Chondrocyte (in vitro differentiated cells): ENCODE measurements at regions not wholly inside any gene's neighbourhood (a gene's known extent, or its start where the extent isn't known, plus 50 kb on each side); places are given as distances from the start of the nearest gene placed in this dataset.

Experiments used
- DNase-seq: peaks from one replicate; pipeline ENCODE4 v3.0.0; 2021; ENCODE audit warnings: mixed read lengths, low spot score
- H3K27ac Mint-ChIP-seq: one replicate; pipeline ENCODE4 v1.8.0; 2021; ENCODE audit warnings: mild to moderate bottlenecking, moderate library complexity, mixed read lengths; ENCODE audit not compliant: unreplicated experiment
- H3K27me3 Mint-ChIP-seq: 2 replicates; pipeline ENCODE4 v1.8.0; 2021; ENCODE audit warnings: low read depth, mixed read lengths
- H3K36me3 Mint-ChIP-seq: 2 replicates; pipeline ENCODE4 v1.8.0; 2021; ENCODE audit warnings: low read depth, mixed read lengths
- H3K4me1 Mint-ChIP-seq: 2 replicates; pipeline ENCODE4 v1.8.0; 2021; ENCODE audit warnings: low read depth, mild to moderate bottlenecking, mixed read lengths
- H3K4me3 Mint-ChIP-seq: one replicate; pipeline ENCODE4 v1.8.0; 2021; ENCODE audit warnings: mild to moderate bottlenecking, moderate library complexity, mixed read lengths; ENCODE audit not compliant: unreplicated experiment
- H3K9me3 Mint-ChIP-seq: 2 replicates; pipeline ENCODE4 v1.8.0; 2021; ENCODE audit warnings: low read depth, mixed read lengths
- TF ChIP-seq, protein P1 (sequence below): fragments of 200-600 bp; sonication (generic); IDR thresholded peaks from 2 replicates; pipeline ENCODE4 v1.5.0; 2021; ENCODE audit warnings: antibody characterized with exemption, mild to moderate bottlenecking, moderate library complexity

DNA sequence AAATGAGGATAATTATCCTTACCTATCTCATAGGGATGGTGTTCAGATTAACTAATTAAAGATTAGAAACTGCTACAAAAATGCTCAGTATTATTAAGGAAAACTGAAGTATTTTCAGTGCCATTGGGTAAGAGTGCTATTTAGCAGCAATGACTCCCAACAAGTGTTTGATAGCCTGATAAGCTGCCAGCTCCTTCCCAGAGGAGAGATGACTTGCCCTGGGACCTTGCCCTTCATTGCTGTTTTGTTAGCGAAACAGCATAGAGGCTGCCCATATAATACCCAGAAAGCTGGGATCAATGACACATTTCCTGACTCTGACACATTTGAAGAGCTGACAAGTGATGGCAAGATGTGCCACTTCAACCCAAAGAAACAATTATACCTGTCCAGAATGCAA, 592.2 kb downstream of the ADGRL2 start:
- H3K4me3 Mint-ChIP-seq, result no peak overlapping the region
- H3K27me3 Mint-ChIP-seq, result no peaks in the 10 kb centered on the region
- peaks cover 3% of the 10 kb centered on the region for H3K9me3 Mint-ChIP-seq
- no peaks in the 10 kb centered on the region for H3K36me3 Mint-ChIP-seq
- TF ChIP-seq, protein P1, sequence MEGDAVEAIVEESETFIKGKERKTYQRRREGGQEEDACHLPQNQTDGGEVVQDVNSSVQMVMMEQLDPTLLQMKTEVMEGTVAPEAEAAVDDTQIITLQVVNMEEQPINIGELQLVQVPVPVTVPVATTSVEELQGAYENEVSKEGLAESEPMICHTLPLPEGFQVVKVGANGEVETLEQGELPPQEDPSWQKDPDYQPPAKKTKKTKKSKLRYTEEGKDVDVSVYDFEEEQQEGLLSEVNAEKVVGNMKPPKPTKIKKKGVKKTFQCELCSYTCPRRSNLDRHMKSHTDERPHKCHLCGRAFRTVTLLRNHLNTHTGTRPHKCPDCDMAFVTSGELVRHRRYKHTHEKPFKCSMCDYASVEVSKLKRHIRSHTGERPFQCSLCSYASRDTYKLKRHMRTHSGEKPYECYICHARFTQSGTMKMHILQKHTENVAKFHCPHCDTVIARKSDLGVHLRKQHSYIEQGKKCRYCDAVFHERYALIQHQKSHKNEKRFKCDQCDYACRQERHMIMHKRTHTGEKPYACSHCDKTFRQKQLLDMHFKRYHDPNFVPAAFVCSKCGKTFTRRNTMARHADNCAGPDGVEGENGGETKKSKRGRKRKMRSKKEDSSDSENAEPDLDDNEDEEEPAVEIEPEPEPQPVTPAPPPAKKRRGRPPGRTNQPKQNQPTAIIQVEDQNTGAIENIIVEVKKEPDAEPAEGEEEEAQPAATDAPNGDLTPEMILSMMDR, result no peak
- DNase-seq, result no peak
- H3K4me1 Mint-ChIP-seq, result peaks cover 24% of the 10 kb centered on the region
- H3K27ac Mint-ChIP-seq, result peak overlapping the region; percentile 56

DNA sequence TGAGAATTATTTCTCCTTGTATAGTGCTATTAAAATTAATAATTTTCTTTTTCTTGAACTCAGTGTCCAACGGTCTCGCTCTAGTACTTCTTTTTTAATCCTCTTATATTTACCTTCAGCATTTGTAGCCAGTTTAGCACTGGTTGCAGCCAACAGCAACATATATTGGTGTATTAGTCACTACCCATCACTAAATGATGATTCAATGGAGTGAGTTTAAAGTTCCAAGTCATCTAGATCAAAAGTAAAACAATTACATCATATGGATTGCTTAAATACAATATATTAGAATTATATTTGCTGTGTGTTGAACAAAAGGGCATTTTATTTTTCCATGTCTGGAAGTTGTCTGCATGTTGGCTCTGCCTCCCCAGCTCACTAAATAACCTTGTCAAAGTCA, 591.8 kb downstream of the ADGRL2 start:
- TF ChIP-seq, protein P1, result no peak
- no peak for DNase-seq
- Mint-ChIP-seq H3K36me3 (no peaks in the 10 kb centered on the region), H3K4me3 (no peak overlapping the region), H3K27ac (peak overlapping the region; percentile 56), H3K9me3 (peaks cover 3% of the 10 kb centered on the region), H3K4me1 (peaks cover 24% of the 10 kb centered on the region), H3K27me3 (no peaks in the 10 kb centered on the region)

DNA sequence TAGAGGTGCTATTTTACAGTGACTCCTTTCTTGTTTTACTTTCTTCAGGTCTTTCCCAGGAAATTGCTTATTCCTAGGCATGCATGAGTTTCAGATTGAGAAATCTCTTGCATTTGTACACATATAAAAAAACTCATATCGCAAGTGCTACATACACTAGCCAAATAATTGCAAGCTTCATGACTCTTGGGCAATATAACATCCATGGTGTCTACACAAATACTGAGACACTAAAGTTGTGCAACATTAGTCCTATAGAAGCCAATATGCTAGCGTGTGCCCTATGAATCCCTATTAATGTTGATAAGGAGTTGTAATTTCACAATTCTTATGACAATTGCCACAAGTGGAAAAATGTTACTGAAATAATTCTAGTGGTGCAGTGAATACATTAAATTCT, 591.0 kb downstream of the ADGRL2 start:
- Mint-ChIP-seq H3K27me3 (no peaks in the 10 kb centered on the region), H3K9me3 (peaks cover 3% of the 10 kb centered on the region), H3K4me1 (peaks cover 29% of the 10 kb centered on the region), H3K36me3 (no peaks in the 10 kb centered on the region), H3K27ac (no peak overlapping the region), H3K4me3 (no peak overlapping the region)
- no peak for DNase-seq
- TF ChIP-seq, protein P1, result no peak

DNA sequence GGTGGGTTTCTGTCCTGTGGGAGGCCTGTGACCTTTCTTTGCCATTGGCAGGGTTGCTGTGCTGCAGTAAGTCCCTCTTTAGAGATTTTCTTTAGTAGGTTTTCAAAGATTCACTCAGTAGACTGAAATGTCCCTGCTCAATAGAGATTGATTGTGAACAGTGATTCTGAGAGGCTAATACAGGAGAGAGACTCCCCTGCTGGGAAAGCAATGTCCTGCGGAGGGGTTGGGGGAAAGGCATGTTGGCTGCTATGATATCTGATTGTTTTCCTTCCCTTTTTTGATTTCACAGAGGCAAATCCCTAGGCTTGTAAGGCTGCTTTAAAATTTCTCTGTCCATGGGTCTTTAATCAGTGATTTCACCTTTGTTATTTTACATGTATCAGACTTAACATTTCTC, 589.9 kb downstream of the ADGRL2 start:
- Mint-ChIP-seq H3K4me3 (no peak overlapping the region), H3K27me3 (no peaks in the 10 kb centered on the region), H3K27ac (peak overlapping the region; percentile 24), H3K4me1 (peaks cover 37% of the 10 kb centered on the region), H3K9me3 (peaks cover 3% of the 10 kb centered on the region), H3K36me3 (no peaks in the 10 kb centered on the region)
- DNase-seq, result no peak
- TF ChIP-seq, protein P1, result no peak

DNA sequence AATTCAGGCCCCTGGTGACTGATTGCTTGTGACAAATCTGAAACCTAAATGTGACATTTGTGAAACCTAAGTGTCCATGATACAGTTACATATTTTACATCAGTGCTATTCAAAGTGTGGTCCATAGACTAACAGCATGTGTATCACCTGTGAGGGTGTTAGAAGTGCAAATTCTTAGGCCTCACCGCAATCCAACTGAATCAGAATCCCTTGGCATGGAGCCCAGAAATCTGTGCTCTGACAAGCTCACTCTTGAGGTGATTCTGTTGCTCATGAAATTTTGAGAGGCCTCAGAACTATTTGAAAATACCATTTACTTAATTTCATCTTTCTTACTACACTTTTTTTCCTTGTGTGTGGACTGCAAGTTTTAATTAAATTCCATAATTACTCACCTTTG, 587.9 kb downstream of the ADGRL2 start:
- no peaks in the 10 kb centered on the region for H3K36me3 Mint-ChIP-seq
- H3K9me3 Mint-ChIP-seq, result peaks cover 3% of the 10 kb centered on the region
- H3K4me3 Mint-ChIP-seq, result no peak overlapping the region
- no peak for DNase-seq
- H3K4me1 Mint-ChIP-seq, result peaks cover 46% of the 10 kb centered on the region
- TF ChIP-seq, protein P1, result no peak
- no peak overlapping the region for H3K27ac Mint-ChIP-seq
- no peaks in the 10 kb centered on the region for H3K27me3 Mint-ChIP-seq
